H9 (cell line): ENCODE measurements at regions not wholly inside any gene's neighbourhood (a gene's known extent, or its start where the extent isn't known, plus 50 kb on each side); places are given as distances from the start of the nearest gene placed in this dataset.

Experiments used
- DNase-seq: peaks from one replicate; pipeline ENCODE4 v3.0.0-alpha.2; 2017
- H2AFZ ChIP-seq: one replicate; pipeline ENCODE4 v1.6.1; 2013; ENCODE audit warnings: mild to moderate bottlenecking, low read length, control low read depth, moderate library complexity
- H2AK5ac ChIP-seq: 2 replicates; pipeline ENCODE4 v1.6.1; 2013; ENCODE audit warnings: low read length, control low read depth, mixed read lengths; ENCODE audit not compliant: insufficient read length
- H2BK120ac ChIP-seq: one replicate; pipeline ENCODE4 v1.6.1; 2013; ENCODE audit warnings: low read depth, mild to moderate bottlenecking, low read length, control low read depth, inconsistent platforms; ENCODE audit not compliant: poor library complexity, severe bottlenecking
- H2BK12ac ChIP-seq: 2 replicates; pipeline ENCODE4 v1.6.1; 2013; ENCODE audit warnings: low read length, control low read depth, mixed read lengths, low read depth; ENCODE audit not compliant: insufficient read length
- H2BK15ac ChIP-seq: 2 replicates; pipeline ENCODE4 v1.6.1; 2013; ENCODE audit warnings: low read depth, low read length, control low read depth
- H2BK20ac ChIP-seq: one replicate; pipeline ENCODE4 v1.6.1; 2013; ENCODE audit warnings: low read depth, mild to moderate bottlenecking, low read length, control low read depth, inconsistent platforms; ENCODE audit not compliant: poor library complexity, severe bottlenecking
- H2BK5ac ChIP-seq: 2 replicates; pipeline ENCODE4 v1.6.1; 2013; ENCODE audit warnings: low read length, control low read depth, mixed read lengths; ENCODE audit not compliant: insufficient read length
- H3K14ac ChIP-seq: 2 replicates; pipeline ENCODE4 v1.6.1; 2013; ENCODE audit warnings: low read length, control low read depth; ENCODE audit not compliant: insufficient read depth
- H3K18ac ChIP-seq: 2 replicates; pipeline ENCODE4 v1.6.1; 2013; ENCODE audit warnings: low read depth, mild to moderate bottlenecking, mixed read lengths, low read length, control low read depth; ENCODE audit not compliant: insufficient read length
- H3K23ac ChIP-seq: 2 replicates; pipeline ENCODE4 v1.6.1; 2013; ENCODE audit warnings: low read length, control low read depth, mixed read lengths, low read depth; ENCODE audit not compliant: insufficient read length
- H3K23me2 ChIP-seq: 2 replicates; pipeline ENCODE4 v1.6.1; 2013; ENCODE audit warnings: low read depth, mild to moderate bottlenecking, mixed read lengths, low read length, control low read depth; ENCODE audit not compliant: insufficient read length, poor library complexity, severe bottlenecking
- H3K27ac ChIP-seq: 2 replicates; pipeline ENCODE4 v1.5.1; 2013; ENCODE audit warnings: low read length, control low read depth, mixed read lengths, low read depth; ENCODE audit not compliant: insufficient read length
- H3K27me3 ChIP-seq: 2 replicates; pipeline ENCODE4 v1.6.1; 2013; ENCODE audit warnings: low read length, control low read depth, inconsistent platforms; ENCODE audit not compliant: insufficient read depth
- H3K4ac ChIP-seq: 2 replicates; pipeline ENCODE4 v1.6.1; 2013; ENCODE audit warnings: low read depth, mild to moderate bottlenecking, control low read depth, inconsistent platforms, low read length, moderate library complexity
- H3K4me1 ChIP-seq: 2 replicates; pipeline ENCODE4 v1.6.1; 2013; ENCODE audit warnings: low read length, control low read depth, inconsistent platforms; ENCODE audit not compliant: insufficient read depth
- H3K4me2 ChIP-seq: 2 replicates; pipeline ENCODE4 v1.6.1; 2013; ENCODE audit warnings: low read length, control low read depth, mixed read lengths; ENCODE audit not compliant: insufficient read length, insufficient read depth
- H3K56ac ChIP-seq: 2 replicates; pipeline ENCODE4 v1.6.1; 2013; ENCODE audit warnings: low read depth, mild to moderate bottlenecking, mixed read lengths, low read length, control low read depth; ENCODE audit not compliant: insufficient read length
- H3K79me1 ChIP-seq: 2 replicates; pipeline ENCODE4 v1.6.1; 2013; ENCODE audit warnings: low read depth, mild to moderate bottlenecking, moderate library complexity, low read length, control low read depth, inconsistent platforms; ENCODE audit not compliant: insufficient read depth, poor library complexity, severe bottlenecking
- H3K79me2 ChIP-seq: 2 replicates; pipeline ENCODE4 v1.6.1; 2013; ENCODE audit warnings: low read length, control low read depth, inconsistent platforms; ENCODE audit not compliant: insufficient read depth
- H3K9ac ChIP-seq: 2 replicates; pipeline ENCODE4 v1.6.1; 2013; ENCODE audit warnings: low read length, control low read depth, mixed read lengths; ENCODE audit not compliant: insufficient read length; ENCODE audit errors: extremely low read depth
- H3K9me3 ChIP-seq: one replicate; pipeline ENCODE4 v1.6.1; 2013; ENCODE audit warnings: low read depth, low read length, inconsistent platforms; ENCODE audit not compliant: control insufficient read depth
- H3T11ph ChIP-seq: one replicate; pipeline ENCODE4 v1.6.1; 2013; ENCODE audit warnings: mild to moderate bottlenecking, low read length, control low read depth, inconsistent platforms
- H4K20me1 ChIP-seq: one replicate; pipeline ENCODE4 v1.6.1; 2013; ENCODE audit not compliant: control insufficient read depth, insufficient read length, insufficient read depth
- H4K5ac ChIP-seq: 2 replicates; pipeline ENCODE4 v1.6.1; 2013; ENCODE audit warnings: low read depth, mild to moderate bottlenecking, mixed read lengths, low read length, control low read depth; ENCODE audit not compliant: insufficient read length
- H4K8ac ChIP-seq: replicated peaks from 2 replicates; pipeline ENCODE4 v1.6.1; 2013; ENCODE audit warnings: low read length, control low read depth, mixed read lengths, low read depth; ENCODE audit not compliant: insufficient read length
- H4K91ac ChIP-seq: 2 replicates; pipeline ENCODE4 v1.6.1; 2013; ENCODE audit warnings: low read depth, mild to moderate bottlenecking, moderate library complexity, mixed read lengths, low read length, control low read depth; ENCODE audit not compliant: insufficient read length
- H3K27ac Mint-ChIP-seq, 3 experiments: 2 replicates in 2 of 3; 3 replicates in 1 of 3; pipeline ENCODE4 v1.8.0; 2020 to 2021; ENCODE audit warnings: mixed read lengths in 3 of 3, mild to moderate bottlenecking in 1 of 3, moderate library complexity in 1 of 3
- H3K27me3 Mint-ChIP-seq: 2 replicates; pipeline ENCODE4 v1.8.0; 2021; ENCODE audit warnings: low read depth, mild to moderate bottlenecking, moderate library complexity, mixed read lengths
- H3K36me3 Mint-ChIP-seq, 3 experiments: 2 replicates in 2 of 3; 3 replicates in 1 of 3; pipeline ENCODE4 v1.8.0; 2020 to 2021; ENCODE audit warnings: low read depth in 3 of 3, mixed read lengths in 3 of 3; ENCODE audit not compliant: insufficient read depth in 1 of 3
- H3K4me1 Mint-ChIP-seq, 2 experiments: 2 replicates each; pipeline ENCODE4 v1.8.0; 2020; ENCODE audit warnings: mixed read lengths in 2 of 2
- H3K4me3 Mint-ChIP-seq, 2 experiments: 2 replicates in 1 of 2; 3 replicates in 1 of 2; pipeline ENCODE4 v1.8.0; 2020 to 2021; ENCODE audit warnings: mild to moderate bottlenecking in 2 of 2, mixed read lengths in 2 of 2, moderate library complexity in 1 of 2
- H3K9me3 Mint-ChIP-seq, 2 experiments: 2 replicates in 1 of 2; 3 replicates in 1 of 2; pipeline ENCODE4 v1.8.0; 2020; ENCODE audit warnings: mild to moderate bottlenecking in 2 of 2, mixed read lengths in 2 of 2, moderate library complexity in 1 of 2
- CTCF ChIP-seq: fragments of 200-600 bp; sonication (generic); conservative IDR thresholded peaks from 3 replicates; pipeline ENCODE4 v1.8.0; 2021; ENCODE audit warnings: antibody characterized with exemption, mild to moderate bottlenecking
- WGBS: extraction: QIAGEN DNeasy Blood & Tissue Kit; methylation state at CpG from one replicate; pipeline ENCODE4 v1.1.7; 2013; ENCODE audit warnings: missing lambda C conversion rate, low lambda C conversion rate, mixed read lengths; ENCODE audit not compliant: insufficient read length; ENCODE audit errors: extremely low coverage; 5-methylcytosine and 5-hydroxymethylcytosine counted together

GRCh38 chr4:45131020-45131419 is 404.7 kb upstream of the GNPDA2 start:
- no peaks in the 10 kb centered on the region for H3K79me1 ChIP-seq
- H3T11ph ChIP-seq: no peak overlapping the region
- peaks cover 16 to 18% of the 10 kb centered on the region in 2 experiments; a peak in 4 of 5 replicates for H3K9me3 Mint-ChIP-seq
- H3K4me2 ChIP-seq: no peak overlapping the region
- H3K4me1 Mint-ChIP-seq: no peaks in the 10 kb centered on the region
- H3K79me2 ChIP-seq: no peaks in the 10 kb centered on the region
- DNase-seq: no peak
- no peak overlapping the region for H4K8ac ChIP-seq
- no peaks in the 10 kb centered on the region for H3K27me3 ChIP-seq
- H3K36me3 Mint-ChIP-seq: peaks cover 3 to 11% (median 5%) of the 10 kb centered on the region in 3 experiments; a peak in 5 of 7 replicates
- no peak overlapping the region for H3K9ac ChIP-seq
- no peak overlapping the region for H3K56ac ChIP-seq
- H2AK5ac ChIP-seq: no peak overlapping the region
- no CpG with 5 or more reads among the region's 3 CpGs for WGBS
- peaks cover under 1% of the 10 kb centered on the region; the same call in 1 of the 2 replicates for H3K4me1 ChIP-seq
- no peak overlapping the region for H2AFZ ChIP-seq
- H3K27ac ChIP-seq: no peak overlapping the region
- no peak overlapping the region for H4K91ac ChIP-seq
- no peak overlapping the region for H2BK5ac ChIP-seq
- no peak overlapping the region for H2BK120ac ChIP-seq
- H3K14ac ChIP-seq: no peak overlapping the region
- no peak overlapping the region for H3K27ac Mint-ChIP-seq
- H4K20me1 ChIP-seq: no peaks in the 10 kb centered on the region
- H3K18ac ChIP-seq: no peak overlapping the region
- H2BK20ac ChIP-seq: no peak overlapping the region
- no peak overlapping the region for H3K4me3 Mint-ChIP-seq
- TF ChIP-seq CTCF: no peak
- peaks cover 1% of the 10 kb centered on the region; the same call in 1 of the 2 replicates for H3K27me3 Mint-ChIP-seq
- H3K23me2 ChIP-seq: no peaks in the 10 kb centered on the region
- no peak overlapping the region for H3K4ac ChIP-seq
- no peak overlapping the region for H2BK15ac ChIP-seq
- no peaks in the 10 kb centered on the region for H3K9me3 ChIP-seq
- no peak overlapping the region for H3K23ac ChIP-seq
- no peak overlapping the region for H4K5ac ChIP-seq
- H2BK12ac ChIP-seq: no peak overlapping the region
